Esophagus mucosa (tissue), 1 donor: ENCODE measurements at regions not wholly inside any gene's neighbourhood (a gene's known extent, or its start where the extent isn't known, plus 50 kb on each side); places are given as distances from the start of the nearest gene placed in this dataset.
"Not testable (repeated sequence)": the region's sequence is repeated elsewhere in the genome, so short reads cannot be mapped to it uniquely, and the experiment has no call there.

ENCODE experiments used
- ATAC-seq: fragments of 200-7000 bp; cut with Tn5 transposase; one replicate; pipeline ENCODE4 v1.9.1; 2020
- donor health status: DM: yes; HTN: yes; CAD: no.

DNA sequence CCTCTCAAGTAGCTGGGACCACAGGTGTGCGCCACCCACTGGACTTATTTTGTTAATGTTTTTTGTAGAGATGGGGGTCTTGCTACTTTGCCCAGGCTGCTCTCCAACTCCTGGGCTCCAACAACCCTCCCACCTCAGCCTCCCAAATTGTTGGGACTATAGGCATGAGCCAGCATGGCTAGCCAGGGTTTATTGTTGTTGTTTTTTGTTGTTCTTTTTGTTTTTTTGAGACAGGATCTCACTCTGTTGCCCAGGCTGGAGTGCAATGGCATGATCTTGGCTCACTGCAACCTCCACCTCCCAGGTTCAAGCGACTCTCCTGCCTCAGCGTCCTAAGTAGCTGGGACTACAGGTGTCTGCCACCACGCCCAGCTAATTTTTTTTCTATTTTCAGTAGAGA, 142.2 kb downstream of the CRLF3 start:
- not testable (repeated sequence) for ATAC-seq

DNA sequence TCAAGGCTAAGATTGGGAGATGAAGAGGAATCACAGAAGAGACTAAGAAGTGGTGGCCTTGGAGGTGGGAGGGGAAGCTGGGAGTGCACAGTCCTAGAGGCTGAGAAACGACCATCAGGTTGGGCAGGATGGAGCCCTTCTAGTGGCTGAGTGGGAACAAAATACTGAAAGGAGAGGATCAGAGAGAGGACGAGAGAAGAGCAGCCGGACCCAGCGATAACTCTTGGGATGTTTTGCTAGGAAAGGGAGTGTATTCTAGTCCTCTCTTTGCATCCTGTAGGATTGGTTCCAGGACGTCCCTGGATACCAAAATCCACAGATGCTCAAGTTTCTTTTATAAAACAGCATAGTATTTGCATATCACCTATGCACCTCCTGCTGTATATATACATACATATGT, 143.8 kb downstream of the CRLF3 start:
- ATAC-seq = not testable (repeated sequence)

DNA sequence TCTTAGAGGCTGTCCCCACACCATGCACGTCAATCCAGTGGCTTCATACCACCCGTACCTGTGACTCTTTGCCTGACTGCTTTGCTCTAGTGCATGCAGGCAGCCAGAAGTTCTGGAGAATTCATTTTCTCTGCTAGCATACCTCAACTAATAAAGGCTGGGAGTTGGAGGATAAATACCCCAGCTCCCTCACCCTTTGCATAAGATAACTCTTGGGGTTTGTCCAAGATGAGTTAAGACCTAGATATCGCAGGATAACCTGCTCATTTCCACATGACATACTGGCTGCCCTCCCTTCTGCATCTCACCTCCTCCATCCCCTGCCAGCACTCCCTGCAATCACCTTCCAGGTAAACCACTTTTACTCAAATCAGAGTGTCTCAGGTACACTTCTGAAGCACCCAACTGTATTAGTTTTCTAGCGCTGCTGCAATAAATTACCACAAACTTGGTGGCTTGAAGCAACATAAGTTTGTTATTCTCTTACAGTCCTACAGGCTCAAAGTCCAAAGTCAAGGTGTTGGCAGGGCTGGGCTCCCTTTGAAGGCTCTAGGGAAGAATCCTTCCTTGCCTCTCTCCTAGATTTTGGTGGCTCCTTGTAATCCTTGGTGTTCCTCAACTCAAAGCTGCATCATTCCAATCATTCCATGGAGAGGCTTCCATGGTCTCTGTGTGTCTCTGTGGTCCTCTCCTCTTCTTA, 146.8 kb downstream of the CRLF3 start:
- ATAC-seq = no peak

DNA sequence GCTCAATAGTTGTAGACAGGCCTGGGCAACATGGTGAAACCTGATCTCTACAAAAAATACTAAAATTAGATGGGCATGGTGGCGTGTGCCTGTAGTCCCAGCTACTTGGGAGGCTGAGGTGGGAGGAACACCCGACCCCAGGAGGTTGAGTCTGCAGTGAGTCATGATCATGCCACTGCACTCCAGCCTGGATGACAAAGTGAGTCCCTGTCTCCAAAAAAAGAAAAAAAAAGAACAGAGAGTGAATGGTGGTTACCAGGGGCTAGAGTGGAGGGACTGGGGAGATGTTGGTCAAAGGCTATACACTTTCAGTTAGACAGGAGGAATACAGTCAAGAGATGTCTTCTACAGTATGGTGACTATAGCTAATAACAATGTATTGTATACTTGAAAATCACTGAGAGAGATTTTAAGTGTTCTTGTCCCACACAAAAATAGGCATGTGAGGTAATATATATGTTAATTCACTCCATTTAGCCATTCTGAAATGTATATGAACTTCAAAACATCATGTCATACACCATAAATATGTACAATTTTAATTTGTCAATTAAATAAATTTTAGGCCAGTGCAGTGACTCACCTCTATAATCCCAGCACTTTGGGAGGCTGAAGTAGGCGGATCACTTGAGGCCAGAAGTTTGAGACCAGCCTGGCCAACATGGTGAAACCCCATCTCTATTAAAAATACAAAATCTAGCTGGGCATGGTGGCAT, 148.6 kb downstream of the CRLF3 start:
- not testable (repeated sequence) for ATAC-seq

DNA sequence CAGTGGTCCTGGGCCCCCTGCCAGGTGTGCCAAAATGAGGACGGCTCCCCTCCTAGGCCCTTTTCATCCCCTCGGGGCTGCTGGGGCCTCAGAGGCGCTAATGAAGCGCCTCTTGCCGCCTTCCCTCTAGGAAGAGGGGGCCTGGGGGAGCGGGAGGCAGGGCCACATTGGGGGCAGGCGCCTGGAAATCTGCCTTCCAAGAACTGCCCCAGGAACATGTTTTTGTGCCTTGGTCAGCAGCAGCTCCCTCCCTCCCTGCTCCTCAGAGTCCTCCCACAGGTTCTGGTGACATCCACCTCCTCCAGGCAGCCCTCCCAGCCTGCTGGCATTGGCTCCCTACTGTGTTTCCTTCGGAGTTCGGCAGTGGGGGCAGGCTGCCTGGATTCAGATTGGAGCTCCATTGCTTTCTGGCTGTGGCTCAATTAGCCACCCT, 155.3 kb downstream of the CRLF3 start:
- ATAC-seq = not testable (repeated sequence)

DNA sequence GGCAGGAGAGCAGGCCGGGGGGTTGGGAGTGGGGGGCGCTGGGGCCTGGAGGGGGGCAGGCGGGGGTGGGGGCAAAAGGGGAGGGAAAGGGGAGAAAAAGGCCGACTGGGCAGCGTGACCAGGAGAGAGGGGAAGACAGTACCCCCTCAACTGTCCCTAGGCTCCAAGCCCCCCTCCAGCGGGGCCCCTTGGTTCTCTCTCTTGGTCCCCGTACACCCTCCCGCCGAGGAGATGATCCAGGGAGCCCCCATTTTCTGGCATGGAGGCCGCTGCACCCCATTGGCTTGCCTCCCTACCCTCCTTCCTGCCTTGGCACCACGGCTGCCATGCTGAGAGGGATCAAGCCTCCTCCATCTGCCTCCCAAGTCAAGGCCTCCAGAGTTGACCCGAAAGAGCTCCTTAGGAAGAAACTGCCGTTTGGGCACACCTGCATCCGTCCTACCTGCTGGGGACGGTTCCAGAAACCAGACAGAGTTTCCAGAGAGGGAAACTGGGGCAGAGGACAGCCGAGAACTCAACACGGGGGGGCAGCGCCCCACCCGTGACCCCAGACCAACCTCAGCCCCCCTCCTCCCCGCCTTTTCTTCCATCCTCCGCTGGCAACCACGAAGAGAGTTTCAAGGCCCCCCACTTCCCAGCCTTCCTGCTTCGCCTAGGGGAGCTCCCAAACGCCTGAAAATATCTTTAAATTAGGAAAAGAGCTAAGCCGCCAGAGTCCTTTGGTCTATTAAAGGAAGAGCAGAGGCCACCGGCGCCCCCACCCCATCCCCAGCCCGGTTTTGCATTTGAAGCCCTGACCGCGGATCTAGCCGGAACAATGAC, 155.9 kb downstream of the CRLF3 start:
- ATAC-seq = peak; percentile 34

DNA sequence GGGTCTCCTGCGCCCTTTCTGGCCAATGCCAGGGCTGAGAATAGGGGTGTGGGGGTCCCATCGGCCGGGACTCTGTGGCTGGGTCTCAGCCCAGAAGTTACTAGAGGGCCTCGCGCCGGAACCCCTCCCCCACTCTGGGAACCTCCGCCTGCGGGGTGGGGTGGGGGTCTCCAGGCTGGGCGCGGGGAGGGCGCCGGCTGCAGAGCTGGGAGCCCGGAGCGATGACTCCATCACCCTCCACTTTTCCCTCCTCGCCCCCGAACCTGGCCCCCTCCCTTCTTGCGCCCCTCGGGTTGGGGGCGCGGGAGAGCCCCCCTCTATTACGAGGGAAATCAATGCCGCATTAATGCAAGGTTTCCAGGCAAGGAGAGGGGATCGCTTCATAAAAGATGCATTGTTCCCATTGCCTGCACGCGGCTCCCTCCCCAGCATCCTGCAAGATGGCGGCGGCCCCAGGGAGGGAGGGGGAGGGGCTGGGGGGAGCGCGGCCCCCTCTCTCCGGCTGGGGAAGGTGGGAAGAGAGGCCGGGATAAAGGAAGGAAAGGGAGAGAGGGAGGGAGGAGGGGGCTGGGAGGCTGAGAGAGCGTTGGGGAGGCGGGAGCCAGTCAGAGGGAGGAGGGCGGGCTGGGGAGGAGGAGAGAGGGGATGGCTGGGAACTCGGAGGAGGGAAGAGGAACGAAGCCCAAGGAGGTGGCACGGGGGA, 156.7 kb downstream of the CRLF3 start:
- peak; percentile 57 for ATAC-seq

DNA sequence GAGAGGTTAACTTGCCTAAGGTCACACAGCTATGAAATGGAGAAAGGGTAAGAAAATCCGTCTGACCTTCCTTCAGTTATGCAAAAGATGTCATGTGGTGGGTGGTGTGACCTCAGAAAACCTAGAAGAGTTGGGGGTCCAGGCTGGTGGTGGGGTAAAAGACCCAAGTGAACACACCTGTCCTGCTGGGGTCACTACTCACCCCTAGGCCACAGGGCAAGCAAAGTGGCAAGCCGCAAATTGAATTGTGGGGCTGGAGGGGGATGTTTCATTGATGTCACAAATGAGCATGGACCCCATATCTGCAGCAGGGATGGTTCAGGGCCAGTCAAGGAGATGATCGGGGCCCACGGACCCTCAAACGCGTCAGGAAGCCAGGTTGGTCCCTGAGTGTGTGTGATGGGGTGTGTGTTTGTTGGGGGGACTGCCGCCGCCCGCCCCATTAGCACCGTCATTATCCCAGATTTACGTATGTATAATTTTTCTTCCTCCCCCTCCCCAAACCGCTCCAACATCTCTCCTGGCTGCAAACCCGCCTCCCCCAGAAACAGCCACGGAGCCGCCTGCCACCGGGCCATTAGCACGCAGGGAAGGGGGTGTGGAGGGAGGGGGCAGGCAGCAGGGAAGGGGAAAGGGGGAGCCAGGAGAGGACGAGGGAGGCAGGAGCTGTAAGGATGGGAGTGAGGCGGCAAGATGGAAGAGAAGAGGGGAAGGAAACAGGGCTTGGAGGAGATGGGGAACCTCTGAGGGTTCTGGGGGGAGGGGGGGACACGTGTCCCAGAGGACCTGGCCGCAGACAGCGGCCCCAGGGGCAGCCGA, 157.4 kb downstream of the CRLF3 start:
- ATAC-seq = peak; percentile 8

DNA sequence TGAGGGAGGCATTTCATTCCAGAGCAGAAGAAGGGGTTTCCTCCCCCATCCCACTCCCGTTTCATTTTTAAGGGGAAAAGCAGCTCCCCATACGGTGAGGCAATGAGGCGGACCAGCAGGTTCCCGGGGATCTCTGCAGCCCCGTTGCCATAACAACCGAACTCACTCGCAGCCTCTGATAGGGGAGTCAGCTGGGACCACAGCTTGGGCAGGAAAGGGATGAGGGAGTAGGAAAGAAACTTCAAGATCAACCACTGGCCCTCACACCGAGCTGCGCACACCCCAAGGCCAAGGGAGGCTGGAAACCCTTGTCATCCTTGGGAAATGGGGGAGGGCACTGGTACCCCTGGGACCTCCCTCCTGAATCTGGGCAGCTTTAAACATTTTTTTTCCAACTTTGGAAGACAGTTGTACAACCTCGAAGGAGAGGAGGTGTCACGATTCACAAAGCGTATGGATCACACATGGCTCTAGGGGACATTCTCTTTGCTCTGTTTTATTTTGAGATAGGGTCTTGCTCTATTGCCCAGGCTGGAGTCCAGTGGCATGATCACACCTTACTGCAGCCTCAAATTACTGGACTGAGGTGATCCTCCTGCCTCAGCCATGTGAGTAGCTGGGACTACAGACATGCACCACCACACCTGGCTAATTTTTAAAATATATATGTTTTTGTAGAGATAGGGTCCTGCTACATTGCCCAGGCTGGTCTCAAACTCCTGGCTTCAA, 160.6 kb downstream of the CRLF3 start:
- not testable (repeated sequence) for ATAC-seq

DNA sequence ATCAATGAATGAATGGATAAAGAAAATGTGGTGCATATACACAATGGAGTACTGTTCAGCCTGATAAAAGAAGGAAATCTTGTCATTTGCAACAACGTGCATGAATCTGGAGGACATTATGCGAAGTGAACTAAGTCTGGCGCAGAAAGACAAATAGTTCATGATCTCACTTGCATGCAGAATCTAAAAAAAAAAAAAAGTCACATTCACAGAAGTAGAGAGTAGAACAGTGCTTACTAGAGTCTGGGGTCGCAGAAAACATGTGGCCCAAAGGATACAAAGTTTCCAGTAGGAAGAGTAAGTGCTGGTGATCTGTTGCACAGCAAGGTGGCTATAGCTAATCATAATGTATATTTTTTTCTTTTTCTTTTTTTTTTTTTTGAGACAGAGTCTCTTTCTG, 167.3 kb downstream of the CRLF3 start:
- ATAC-seq = not testable (repeated sequence)

DNA sequence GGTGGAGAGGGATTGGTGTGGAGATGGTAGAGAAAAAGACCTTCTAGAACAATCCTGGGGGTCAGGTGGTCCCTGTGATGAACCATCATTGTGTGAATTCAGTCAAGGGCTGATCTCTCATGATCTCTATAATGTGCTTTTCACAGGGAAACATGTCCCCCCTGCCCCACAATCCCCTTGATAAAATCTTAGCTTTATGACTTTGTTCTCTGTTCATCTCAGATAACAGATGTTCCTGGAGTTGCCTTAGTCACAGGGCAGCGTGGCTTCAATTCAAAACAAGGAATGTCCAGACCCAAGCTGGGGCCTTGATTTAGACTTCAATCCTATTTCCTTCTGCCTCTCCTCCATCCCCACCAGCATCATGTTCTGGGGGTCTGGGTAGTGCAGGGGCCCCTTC, 171.5 kb downstream of the CRLF3 start:
- not testable (repeated sequence) for ATAC-seq

DNA sequence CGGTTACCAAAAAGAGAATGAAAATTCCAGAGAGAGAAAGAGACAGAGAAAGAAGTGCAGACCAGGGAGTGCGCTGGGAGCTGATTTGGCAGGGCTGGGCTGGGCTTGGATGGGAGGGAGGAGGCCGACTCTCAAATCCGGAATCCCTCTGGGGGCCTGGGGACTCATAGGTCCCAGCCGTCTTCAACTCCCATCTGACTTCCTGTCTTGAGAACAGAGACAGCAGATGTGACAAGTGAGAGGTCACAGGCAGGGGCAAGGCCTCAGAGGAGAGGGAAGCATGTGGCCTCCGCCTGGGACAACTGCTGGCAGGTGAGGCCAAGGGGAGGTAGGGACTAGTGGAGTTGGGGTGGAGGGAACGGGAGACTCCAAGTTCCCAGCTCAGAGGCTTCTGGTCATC, 172.9 kb downstream of the GOSR1 start:
- ATAC-seq = not testable (repeated sequence)

DNA sequence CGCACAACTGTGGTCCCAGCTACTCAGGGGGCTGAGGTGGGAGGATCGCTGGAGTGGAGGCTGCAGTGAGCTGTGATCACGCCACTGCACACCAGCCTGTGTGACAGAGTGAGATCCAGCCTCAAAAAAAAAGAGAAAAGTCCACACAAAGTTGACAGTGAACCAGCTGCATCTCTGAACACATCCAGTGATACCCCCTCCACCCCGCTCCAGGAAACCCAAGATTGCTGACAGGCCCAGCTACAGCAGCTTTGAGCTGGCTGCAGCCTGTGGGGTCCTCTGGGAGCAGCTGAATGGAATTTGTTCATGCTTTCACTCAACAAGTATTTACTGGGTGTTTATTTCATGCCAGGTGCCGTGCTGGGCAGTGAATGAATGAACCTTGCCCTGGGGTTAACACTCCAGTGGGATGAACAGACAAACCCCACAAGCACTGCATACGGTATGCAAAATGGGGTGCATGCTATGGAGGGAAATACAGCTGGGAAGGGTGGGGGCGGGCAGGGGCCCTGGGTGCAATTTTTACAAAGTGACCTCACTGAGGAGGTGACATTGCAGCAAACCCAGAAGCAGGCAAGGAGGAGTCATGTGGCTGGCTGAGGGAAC, 170.9 kb downstream of the GOSR1 start:
- not testable (repeated sequence) for ATAC-seq

DNA sequence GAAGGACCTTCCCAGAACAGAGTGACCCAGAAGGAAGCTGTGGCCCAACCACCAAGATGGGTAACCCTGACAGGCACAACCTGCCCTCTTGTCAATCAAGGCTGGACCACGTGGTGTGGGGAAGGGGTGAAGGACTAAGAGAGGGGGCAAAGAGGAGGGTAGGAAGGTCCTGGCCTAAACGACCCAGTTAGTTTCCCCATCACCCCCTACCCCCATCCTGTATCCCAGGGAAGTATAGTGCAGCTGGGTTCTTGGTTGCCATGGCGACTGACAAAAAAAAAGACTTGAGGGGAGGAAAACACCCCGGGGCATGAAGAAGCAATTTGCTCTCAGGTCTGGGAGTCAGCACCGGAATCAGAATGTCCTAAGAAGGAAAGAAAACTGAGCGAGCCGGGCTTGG, 168.7 kb downstream of the GOSR1 start:
- not testable (repeated sequence) for ATAC-seq

DNA sequence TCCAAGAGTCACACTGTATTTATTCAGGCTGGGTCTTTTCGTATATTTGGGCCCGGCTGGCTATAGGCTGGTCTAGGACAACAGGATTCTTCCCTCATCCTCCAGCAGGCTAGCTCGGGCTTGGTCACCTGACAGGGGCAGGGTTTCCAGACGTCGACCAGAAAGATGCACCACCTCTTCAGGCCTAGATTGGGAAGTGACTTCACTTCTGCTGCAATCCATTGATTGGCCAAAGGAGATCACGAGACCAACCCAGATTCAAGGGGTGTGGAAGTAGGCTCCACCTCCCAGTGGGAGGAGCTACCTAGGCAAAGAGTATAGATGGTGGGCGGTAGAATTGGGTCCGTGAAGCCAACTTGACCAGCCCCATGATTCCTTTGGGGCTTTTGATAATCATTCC, 167.5 kb downstream of the GOSR1 start:
- peak; percentile 53 for ATAC-seq

DNA sequence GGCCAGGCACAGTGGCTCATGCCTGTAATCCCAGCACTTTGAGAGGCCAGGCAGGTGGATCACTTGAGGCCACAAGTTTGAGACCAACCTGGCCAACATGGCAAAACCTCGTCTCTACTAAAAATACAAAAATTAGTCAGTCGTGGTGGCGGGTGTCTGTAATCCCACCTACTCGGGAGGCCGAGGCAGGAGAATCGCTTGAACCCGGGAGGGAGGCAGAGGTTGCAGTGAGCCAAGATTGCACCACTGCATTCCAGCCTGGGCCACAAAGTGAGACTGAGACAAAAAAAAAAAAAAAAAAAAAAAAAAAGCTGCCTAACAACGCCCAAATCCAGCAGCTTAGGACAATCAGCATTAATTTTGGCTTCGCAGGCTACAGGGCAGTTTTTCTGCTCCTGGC, 167.1 kb downstream of the GOSR1 start:
- not testable (repeated sequence) for ATAC-seq

DNA sequence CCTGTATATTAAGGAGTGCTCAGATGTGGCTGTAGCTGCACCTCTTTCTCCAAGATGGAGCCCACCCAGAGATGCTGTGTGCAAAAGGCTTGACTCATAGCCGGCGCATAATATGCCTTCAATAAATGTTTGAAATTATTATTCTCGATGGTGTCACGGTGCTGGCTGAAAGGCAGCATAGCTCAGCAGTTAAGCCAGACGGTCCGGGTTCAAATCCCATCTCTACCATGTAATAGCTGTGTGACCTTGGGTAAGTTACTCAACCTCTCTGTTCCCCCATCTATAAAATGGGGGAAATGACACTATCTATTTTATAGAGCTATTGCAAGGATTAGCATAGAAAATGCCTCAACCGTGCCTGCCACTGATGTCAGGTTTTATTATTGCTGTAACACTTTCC, 164.2 kb downstream of the GOSR1 start:
- not testable (repeated sequence) for ATAC-seq

DNA sequence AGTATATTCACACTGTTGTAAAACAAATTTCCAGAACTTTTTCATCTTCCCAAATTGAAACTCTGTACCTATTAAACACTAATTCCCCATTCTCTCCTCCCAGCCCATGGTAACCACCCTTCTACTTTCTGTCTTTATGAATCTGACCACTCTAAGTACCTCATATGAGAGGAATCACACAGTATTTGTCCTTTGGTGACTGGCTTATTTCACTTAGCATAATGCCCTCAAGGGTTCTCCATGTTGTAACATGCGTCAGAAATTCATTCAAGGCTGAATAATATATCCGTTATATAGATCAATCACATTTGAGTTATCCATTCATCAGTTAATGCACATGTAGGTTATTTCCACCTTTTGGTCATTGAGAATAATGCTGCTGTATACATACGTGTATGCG, 162.2 kb downstream of the GOSR1 start:
- ATAC-seq = not testable (repeated sequence)

DNA sequence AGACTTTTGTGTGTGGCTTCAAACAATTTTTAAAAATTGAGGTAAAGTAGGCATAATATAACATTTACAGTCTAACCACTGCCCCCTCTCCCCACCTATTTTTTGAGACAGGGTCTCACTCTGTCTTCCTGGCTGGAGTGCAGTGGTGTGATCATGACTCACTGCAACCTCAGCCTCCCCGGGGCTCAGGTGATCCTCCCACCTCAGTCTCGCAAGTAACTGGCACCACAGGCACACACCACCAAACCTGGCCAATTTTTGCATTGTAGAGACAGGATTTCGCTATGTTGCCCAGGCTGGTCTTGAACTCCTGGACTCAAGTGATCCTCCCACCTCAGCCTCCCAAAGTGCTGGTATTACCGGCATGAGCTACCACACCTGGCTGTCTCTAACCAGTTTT, 161.8 kb downstream of the GOSR1 start:
- not testable (repeated sequence) for ATAC-seq

DNA sequence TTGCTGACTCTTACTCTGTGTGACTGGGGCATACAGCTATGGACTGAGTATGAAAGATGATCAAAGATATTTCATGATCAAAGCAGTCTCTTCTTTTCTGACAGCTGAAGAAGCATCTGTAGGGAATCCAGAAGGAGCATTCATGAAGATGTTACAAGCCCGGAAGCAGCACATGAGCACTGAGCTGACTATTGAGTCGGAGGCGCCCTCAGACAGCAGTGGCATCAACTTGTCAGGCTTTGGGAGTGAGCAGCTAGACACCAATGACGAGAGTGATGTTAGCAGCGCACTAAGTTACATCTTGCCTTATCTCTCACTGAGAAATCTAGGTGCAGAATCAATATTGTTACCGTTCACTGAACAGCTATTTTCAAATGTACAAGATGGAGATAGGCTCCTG, 154.4 kb downstream of the GOSR1 start:
- not testable (repeated sequence) for ATAC-seq

DNA sequence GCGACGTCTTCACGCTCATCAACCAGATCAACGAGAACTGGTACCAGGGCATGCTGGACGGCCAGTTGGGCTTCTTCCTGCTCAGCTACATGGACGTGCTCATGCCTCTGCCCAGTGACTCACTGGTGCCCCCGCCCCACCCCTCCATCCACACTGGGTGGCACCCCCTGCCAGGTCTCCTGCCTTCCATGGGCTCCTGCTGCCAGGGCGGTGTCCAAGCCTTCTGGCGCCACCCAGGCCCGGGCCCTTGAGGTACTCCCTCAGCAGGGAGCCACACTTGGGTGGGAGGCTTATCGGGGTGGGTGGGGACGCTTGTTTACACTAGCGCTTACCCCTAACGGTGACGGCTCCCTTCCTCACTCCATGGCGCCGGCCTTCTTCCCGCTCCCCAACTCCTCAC, 148.2 kb downstream of the GOSR1 start:
- peak; percentile 32 for ATAC-seq
